22Rv1 (cell line): ENCODE measurements at regions not wholly inside any gene's neighbourhood (a gene's known extent, or its start where the extent isn't known, plus 50 kb on each side); places are given as distances from the start of the nearest gene placed in this dataset.
"Not testable (repeated sequence)": the region's sequence is repeated elsewhere in the genome, so short reads cannot be mapped to it uniquely, and the experiment has no call there.

ENCODE experiments used
- H3K27ac ChIP-seq: fragments of 450-650 bp; 2 replicates; pipeline ENCODE4 v1.5.1; 2017
- CTCF ChIP-seq: fragments of 450-650 bp; IDR thresholded peaks from 2 replicates; pipeline ENCODE4 v1.5.1; 2017; ENCODE audit warnings: mild to moderate bottlenecking

GRCh38 chrX:89871662-89872061 is 50.0 kb upstream of the TGIF2LX start:
- peak; percentile 37 for TF ChIP-seq CTCF
- not testable (repeated sequence) for H3K27ac ChIP-seq
